HG03520 (cell line): ENCODE measurements at regions not wholly inside any gene's neighbourhood (a gene's known extent, or its start where the extent isn't known, plus 50 kb on each side); places are given as distances from the start of the nearest gene placed in this dataset.
"Not testable (repeated sequence)": the region's sequence is repeated elsewhere in the genome, so short reads cannot be mapped to it uniquely, and the experiment has no call there.

Experiments used
- ATAC-seq: cut with Tn5 transposase; IDR thresholded peaks from one replicate; pipeline ENCODE4 v1.9.1; 2021; ENCODE audit warnings: mild to moderate bottlenecking, moderate library complexity; ENCODE audit not compliant: unreplicated experiment

DNA sequence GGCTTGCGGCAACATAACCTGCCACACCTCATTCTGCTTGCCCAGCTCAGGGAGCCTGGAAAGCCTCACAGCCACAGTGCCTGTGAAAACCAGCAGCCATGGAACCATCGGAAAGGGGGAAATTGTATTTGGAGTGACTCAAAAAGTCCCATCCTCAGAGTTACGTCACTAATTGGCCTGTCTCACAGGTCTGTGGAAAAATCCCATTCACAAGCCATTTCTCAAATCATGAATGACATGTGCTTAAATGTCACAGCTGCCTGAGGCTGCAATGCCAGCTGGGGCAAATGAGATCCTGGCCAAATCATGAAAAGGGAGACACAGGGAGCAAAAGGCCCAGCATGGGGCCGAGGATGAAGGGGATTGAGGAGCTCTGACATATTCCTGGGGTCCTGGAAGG, 486.9 kb upstream of the RAB6C start:
- no peak for ATAC-seq

- ATAC-seq: no peak
These were observed 479.7 kb upstream of the RAB6C start for GRCh38 chr2:129499747-129500146.

GRCh38 chr2:129502781-129503180, 476.7 kb upstream of the RAB6C start:
- no peak for ATAC-seq

DNA sequence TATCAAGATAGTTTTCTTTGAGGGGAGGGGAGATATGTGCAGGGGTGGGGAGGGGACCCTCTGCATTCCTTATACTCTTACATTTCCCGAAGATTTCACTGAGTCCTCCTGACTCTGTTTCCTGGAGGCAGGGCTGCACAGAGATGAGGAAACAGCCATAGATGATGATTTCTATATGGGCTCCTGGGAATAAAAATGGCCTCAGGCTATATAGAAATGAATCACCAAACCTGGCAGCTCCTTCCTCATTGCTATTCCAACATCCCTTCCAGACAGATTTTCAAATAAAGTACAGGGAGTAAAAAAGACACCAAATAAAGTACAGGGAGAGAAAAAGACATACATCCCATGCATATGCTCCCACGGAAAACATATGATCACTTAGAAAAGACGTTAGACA, 474.8 kb upstream of the RAB6C start:
- no peak for ATAC-seq

- no peak for ATAC-seq
These were observed 460.5 kb upstream of the RAB6C start for GRCh38 chr2:129518937-129519336.

- not testable (repeated sequence) for ATAC-seq
These were observed 447.3 kb upstream of the RAB6C start for GRCh38 chr2:129532158-129532557.

DNA sequence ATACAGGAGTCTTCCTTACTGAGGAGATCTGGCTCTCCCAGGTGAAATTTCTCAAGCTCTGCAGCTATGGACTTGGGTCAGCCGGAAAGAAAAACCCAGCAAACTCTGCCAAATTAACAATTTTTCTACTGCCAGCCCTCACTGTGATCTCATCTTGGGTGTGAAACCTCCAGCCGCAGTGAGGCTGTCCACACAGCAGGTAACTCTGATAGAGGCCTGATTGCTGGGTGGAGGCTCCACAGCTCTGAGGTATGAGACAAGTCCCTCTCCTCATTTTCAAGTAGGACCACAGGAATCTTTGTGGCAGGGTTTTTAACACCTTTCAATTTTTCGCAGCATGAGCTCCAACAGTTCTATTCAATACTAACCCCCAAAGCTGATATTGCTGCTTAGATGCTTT, 430.6 kb upstream of the RAB6C start:
- no peak for ATAC-seq

GRCh38 chr2:129550536-129550935, 428.9 kb upstream of the RAB6C start:
- no peak for ATAC-seq

DNA sequence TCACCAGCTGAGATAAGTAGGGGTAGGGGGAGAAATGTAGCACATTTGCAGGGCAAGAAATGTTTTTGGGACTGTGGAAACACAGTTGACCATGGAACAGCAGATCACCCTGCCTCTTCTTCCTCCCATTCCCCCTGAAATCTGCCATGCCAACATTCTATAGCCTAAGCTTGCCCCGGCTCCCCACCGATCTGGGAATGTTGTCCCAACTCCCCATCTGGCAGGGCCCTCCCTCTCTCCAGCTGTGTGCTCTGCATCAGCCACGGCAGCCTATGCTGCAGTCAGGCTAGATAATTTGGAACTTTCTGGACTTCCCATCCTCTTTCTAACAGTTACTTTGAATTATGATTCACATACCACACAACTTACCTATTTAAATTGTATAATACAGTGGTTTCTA, 425.1 kb upstream of the RAB6C start:
- ATAC-seq: no peak

GRCh38 chr2:129559101-129559500, 420.4 kb upstream of the RAB6C start:
- no peak for ATAC-seq

GRCh38 chr2:129565551-129566109, 413.8 kb upstream of the RAB6C start:
- ATAC-seq: no peak

GRCh38 chr2:129570812-129571211, 408.7 kb upstream of the RAB6C start:
- ATAC-seq: not testable (repeated sequence)

DNA sequence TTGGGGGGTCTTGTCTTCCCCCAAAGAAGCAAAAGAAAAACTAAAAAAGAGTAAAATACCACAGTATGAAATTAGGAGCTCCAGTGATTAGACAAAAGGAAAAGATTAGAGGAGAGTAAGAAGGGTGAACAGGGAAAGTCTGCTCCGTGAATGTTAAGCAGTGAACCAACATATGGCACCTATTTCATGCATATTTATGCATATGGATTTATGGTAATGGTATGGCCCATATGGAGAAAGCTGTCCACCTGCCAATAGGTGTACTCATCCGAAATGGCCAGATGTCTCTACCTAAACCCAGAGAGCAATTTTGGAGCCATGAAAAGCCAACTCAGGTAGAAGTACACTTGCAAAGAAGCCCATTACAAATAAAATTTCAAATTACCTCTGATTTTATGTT, 404.0 kb upstream of the RAB6C start:
- no peak for ATAC-seq

DNA sequence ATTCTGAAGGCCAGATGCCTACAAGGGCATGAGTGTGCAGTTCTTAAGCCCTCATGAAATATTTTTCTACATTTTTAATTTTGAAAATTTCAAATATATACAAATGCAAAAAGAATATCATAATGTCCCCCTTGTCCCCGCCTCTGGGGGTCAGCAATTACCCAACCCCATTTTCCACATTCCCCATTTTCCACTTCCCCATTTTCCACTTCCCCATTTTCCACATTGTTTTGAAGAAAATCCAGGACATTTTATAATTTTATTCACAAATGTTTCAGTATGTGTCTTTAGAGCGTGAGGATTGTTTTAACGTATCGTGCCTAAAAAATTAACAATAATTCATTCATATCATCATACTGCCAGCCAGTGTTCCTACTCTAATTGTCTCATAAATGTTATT, 403.6 kb upstream of the RAB6C start:
- no peak for ATAC-seq

DNA sequence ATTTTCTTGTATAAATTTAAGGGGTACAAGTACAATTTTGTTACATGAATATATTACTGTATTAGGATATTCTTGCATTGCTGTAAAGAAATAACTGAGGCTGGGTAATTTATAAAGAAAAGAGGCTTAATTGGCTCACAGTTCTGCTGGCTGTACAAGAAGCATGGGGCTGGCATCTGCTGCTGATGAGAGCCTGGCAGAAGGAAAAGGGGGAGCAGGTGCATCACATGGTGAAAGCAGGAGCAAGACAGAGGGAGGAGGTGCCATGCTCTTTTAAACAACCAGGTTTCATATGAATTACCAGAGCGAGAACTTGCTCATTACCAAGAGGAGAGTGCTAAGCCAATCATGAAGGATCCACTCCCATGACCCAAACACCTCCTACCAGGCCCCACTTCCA, 399.5 kb upstream of the RAB6C start:
- no peak for ATAC-seq

GRCh38 chr2:129585760-129586159, 393.7 kb upstream of the RAB6C start:
- no peak for ATAC-seq

DNA sequence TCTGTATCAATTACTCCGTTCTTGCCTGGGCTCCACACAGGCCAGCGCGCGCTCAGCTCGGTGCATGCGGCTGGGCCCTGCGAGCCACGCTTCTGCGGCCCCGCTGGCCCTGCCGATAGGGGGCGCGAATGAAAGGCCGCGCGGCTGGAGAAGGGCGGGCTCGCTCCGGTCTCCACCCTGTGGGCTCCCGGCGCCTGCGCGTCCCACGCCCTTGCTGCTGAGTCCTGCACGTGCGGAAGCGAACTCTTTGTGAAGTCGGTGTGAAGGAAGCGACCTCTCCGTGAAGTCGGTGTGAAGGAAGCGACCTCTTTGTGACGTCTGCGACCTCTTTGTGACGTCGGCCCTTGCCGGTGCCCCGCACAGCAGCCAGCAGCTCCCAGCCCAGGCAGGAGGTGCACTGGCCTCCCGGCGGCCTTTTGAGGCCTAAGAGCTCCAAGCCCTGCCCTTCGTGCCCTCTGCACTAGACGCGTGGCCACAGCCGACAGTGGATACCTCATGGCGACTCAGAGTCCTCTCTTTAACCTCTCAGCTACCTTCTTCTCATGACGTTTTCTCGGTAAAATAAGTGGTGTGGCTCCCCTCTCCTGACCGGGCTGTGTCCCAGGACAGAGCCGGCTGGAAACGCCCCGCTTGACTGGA, 391.9 kb upstream of the RAB6C start:
- no peak for ATAC-seq

DNA sequence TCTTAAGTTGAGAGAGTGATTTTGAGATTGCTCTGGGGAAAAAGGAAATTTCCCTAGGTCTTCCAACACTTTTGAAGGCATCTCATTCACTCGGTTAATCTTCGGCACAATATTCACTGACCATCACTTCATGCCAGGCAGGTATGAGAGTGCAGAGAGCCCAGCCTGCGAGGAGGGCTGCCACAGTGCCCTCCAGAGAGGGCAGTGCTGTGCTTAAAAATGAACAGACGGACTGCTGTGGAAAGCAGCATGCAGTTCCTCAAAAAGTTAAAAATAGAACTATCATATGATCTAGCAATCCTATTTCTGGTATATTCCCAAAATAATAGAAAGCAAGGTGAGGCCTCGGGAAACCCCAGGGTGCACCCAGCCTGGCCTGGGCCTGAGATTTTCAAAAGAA, 374.9 kb upstream of the RAB6C start:
- ATAC-seq: no peak

DNA sequence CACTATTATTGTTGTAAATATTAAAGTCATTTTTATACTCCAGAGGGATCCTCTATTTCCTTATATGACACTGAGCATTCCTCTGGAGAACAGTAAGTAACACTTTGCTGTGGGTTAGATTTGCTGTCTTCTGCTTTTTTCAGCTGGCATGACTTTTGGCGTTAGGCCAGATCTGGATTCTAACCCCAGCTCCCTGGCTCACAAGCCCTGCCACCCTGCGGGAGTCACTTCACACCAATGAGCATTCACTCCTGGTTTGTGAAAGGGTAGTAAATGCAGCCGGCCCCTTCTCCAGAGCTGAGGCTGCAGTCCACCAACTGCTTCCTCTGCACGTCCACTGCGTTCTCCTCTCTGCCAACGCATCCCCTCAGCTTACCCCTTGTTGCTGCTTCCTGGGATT, 373.8 kb upstream of the RAB6C start:
- ATAC-seq: no peak

DNA sequence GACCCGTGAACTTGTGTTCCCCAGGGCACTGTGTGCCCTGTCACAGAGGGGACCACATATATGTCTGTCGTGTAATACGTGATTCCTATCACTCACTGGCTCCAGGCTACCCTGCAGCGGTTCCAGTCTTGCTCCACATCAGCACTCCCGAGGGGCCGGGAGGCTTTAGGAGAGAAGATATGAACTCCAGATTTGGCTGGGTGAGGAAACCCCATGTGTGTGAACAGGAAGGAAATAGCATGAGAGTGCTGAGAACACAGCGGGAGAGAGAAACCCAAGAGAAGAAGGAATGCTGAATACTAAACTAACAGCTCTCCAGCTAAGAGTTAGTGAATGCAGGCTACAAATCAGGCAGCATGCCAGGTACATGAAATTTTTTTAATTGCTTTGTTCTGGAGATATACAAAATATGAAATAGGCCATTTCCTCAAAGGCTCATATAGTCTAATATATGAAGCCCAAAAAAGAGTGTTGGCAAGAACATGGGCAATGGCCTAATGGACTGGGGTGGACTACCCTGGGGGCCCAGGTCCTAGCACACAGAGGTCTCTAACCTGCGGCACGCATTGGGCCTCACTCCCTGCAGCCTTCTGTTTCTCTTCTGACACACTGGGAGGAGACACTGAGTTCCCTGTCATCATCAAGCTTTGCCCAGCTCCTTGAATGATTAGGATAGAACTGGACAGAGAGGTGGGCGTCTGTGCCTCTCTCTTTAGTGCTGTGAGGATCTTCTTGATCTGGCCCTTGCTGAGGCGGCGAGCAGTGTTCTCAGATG, 372.8 kb upstream of the RAB6C start:
- ATAC-seq: no peak

- no peak for ATAC-seq
These were observed 370.2 kb upstream of the RAB6C start for GRCh38 chr2:129609224-129609623.

- no peak for ATAC-seq
These were observed 368.7 kb upstream of the RAB6C start for GRCh38 chr2:129610766-129611165.
